ENCODE measurements at regions not wholly inside any gene's neighbourhood (a gene's known extent, or its start where the extent isn't known, plus 50 kb on each side); places are given as distances from the start of the nearest gene placed in this dataset.

- POLR2A ChIA-PET = no interaction called here
- no peaks in the 10 kb centered on the region for H3K9me3 Mint-ChIP-seq
- no peaks in the 10 kb centered on the region for H3K4me1 Mint-ChIP-seq
- no peak for ATAC-seq (ENCODE audit: low read depth)
- no peak for DNase-seq
- H3K36me3 Mint-ChIP-seq = no peaks in the 10 kb centered on the region
- H3K4me3 Mint-ChIP-seq = no peak overlapping the region
- peaks cover 3% of the 10 kb centered on the region for H3K27me3 Mint-ChIP-seq
- no peak overlapping the region for H3K27ac Mint-ChIP-seq
These were observed 819.8 kb downstream of the GATA3 start for GRCh38 chr10:8874268-8874667.

- DNase-seq = no peak
- H3K4me3 Mint-ChIP-seq = no peak overlapping the region
These were observed 820.5 kb downstream of the GATA3 start for GRCh38 chr10:8874972-8875371.

GRCh38 chr10:8876171-8876570 is 821.7 kb downstream of the GATA3 start:
- H3K27me3 Mint-ChIP-seq = peaks cover 3% of the 10 kb centered on the region
- POLR2A ChIA-PET = no interaction called here
- no peak for ATAC-seq (ENCODE audit: low read depth)
- no peak for DNase-seq
- H3K4me1 Mint-ChIP-seq = no peaks in the 10 kb centered on the region
- no peak overlapping the region for H3K4me3 Mint-ChIP-seq
- no peaks in the 10 kb centered on the region for H3K9me3 Mint-ChIP-seq
- H3K36me3 Mint-ChIP-seq = no peaks in the 10 kb centered on the region
- H3K27ac Mint-ChIP-seq = no peak overlapping the region

More at GRCh38 chr10:8874972-8875371, 820.5 kb downstream of the GATA3 start:
- Mint-ChIP-seq H3K4me1 (no peaks in the 10 kb centered on the region), H3K9me3 (no peaks in the 10 kb centered on the region), H3K36me3 (no peaks in the 10 kb centered on the region), H3K27ac (no peak overlapping the region), H3K27me3 (peaks cover 3% of the 10 kb centered on the region)
- no peak for ATAC-seq (ENCODE audit: low read depth)
- POLR2A ChIA-PET = no interaction called here

- no peak overlapping the region for H3K27ac Mint-ChIP-seq
- peaks cover 5% of the 10 kb centered on the region for H3K27me3 Mint-ChIP-seq
- H3K36me3 Mint-ChIP-seq = no peaks in the 10 kb centered on the region
- ATAC-seq (ENCODE audit: low read depth) = no peak
- POLR2A ChIA-PET = no interaction called here
- H3K4me1 Mint-ChIP-seq = peaks cover 6% of the 10 kb centered on the region
- no peak overlapping the region for H3K4me3 Mint-ChIP-seq
- peaks cover 3% of the 10 kb centered on the region for H3K9me3 Mint-ChIP-seq
- DNase-seq = no peak
These were observed 835.0 kb downstream of the GATA3 start for GRCh38 chr10:8889538-8889937.

GRCh38 chr10:8893102-8893501 is 838.6 kb downstream of the GATA3 start:
- H3K27me3 Mint-ChIP-seq = peaks cover 2% of the 10 kb centered on the region
- POLR2A ChIA-PET = no interaction called here
- peaks cover 5% of the 10 kb centered on the region for H3K9me3 Mint-ChIP-seq
- H3K4me3 Mint-ChIP-seq = no peak overlapping the region
- ATAC-seq (ENCODE audit: low read depth) (no peak), DNase-seq (no peak)
- peaks cover 6% of the 10 kb centered on the region for H3K4me1 Mint-ChIP-seq
- H3K27ac Mint-ChIP-seq = no peak overlapping the region
- H3K36me3 Mint-ChIP-seq = no peaks in the 10 kb centered on the region

- Mint-ChIP-seq H3K27me3 (peaks cover 1% of the 10 kb centered on the region), H3K27ac (no peak overlapping the region), H3K4me1 (peaks cover 6% of the 10 kb centered on the region), H3K9me3 (peaks cover 5% of the 10 kb centered on the region), H3K4me3 (no peak overlapping the region), H3K36me3 (no peaks in the 10 kb centered on the region)
- POLR2A ChIA-PET = no interaction called here
- DNase-seq (no peak), ATAC-seq (ENCODE audit: low read depth) (no peak)
These were observed 839.7 kb downstream of the GATA3 start for GRCh38 chr10:8894148-8894547.

- no peak for DNase-seq
- Mint-ChIP-seq H3K36me3 (no peaks in the 10 kb centered on the region), H3K4me3 (no peak overlapping the region), H3K9me3 (peaks cover 3% of the 10 kb centered on the region), H3K4me1 (peaks cover 6% of the 10 kb centered on the region), H3K27me3 (no peaks in the 10 kb centered on the region), H3K27ac (no peak overlapping the region)
- POLR2A ChIA-PET = no interaction called here
- ATAC-seq (ENCODE audit: low read depth) = no peak
These were observed 843.3 kb downstream of the GATA3 start for GRCh38 chr10:8897769-8898168.

GRCh38 chr10:8898745-8899330 is 844.4 kb downstream of the GATA3 start:
- Mint-ChIP-seq H3K27ac (no peak overlapping the region), H3K36me3 (no peaks in the 10 kb centered on the region), H3K4me3 (no peak overlapping the region), H3K4me1 (peaks cover under 1% of the 10 kb centered on the region), H3K9me3 (peaks cover 3% of the 10 kb centered on the region), H3K27me3 (no peaks in the 10 kb centered on the region)
- DNase-seq = no peak
- POLR2A ChIA-PET = no interaction called here
- no peak for ATAC-seq (ENCODE audit: low read depth)

- POLR2A ChIA-PET = no interaction called here
These were observed 848.4 kb downstream of the GATA3 start for GRCh38 chr10:8902926-8903325.

GRCh38 chr10:8908013-8908412 is 853.5 kb downstream of the GATA3 start:
- Mint-ChIP-seq H3K36me3 (no peaks in the 10 kb centered on the region), H3K9me3 (peaks cover 3% of the 10 kb centered on the region), H3K27me3 (no peaks in the 10 kb centered on the region), H3K4me3 (no peak overlapping the region), H3K4me1 (no peaks in the 10 kb centered on the region), H3K27ac (no peak overlapping the region)
- DNase-seq (no peak), ATAC-seq (ENCODE audit: low read depth) (no peak)
- POLR2A ChIA-PET = no interaction called here

More at GRCh38 chr10:8902926-8903325, 848.4 kb downstream of the GATA3 start:
- Mint-ChIP-seq H3K4me1 (no peaks in the 10 kb centered on the region), H3K36me3 (no peaks in the 10 kb centered on the region), H3K4me3 (no peak overlapping the region), H3K27ac (no peak overlapping the region), H3K27me3 (no peaks in the 10 kb centered on the region), H3K9me3 (peaks cover 2% of the 10 kb centered on the region)
- ATAC-seq (ENCODE audit: low read depth) (no peak), DNase-seq (no peak)

- no peaks in the 10 kb centered on the region for H3K27me3 Mint-ChIP-seq
- H3K4me1 Mint-ChIP-seq = no peaks in the 10 kb centered on the region
- H3K27ac Mint-ChIP-seq = no peak overlapping the region
- H3K9me3 Mint-ChIP-seq = peaks cover 5% of the 10 kb centered on the region
- H3K4me3 Mint-ChIP-seq = no peak overlapping the region
- H3K36me3 Mint-ChIP-seq = no peaks in the 10 kb centered on the region
- ATAC-seq (ENCODE audit: low read depth) = no peak
- DNase-seq = no peak
- POLR2A ChIA-PET = no interaction called here
These were observed 855.8 kb downstream of the GATA3 start for GRCh38 chr10:8910314-8910713.

- H3K9me3 Mint-ChIP-seq = peaks cover 6% of the 10 kb centered on the region
- no peaks in the 10 kb centered on the region for H3K4me1 Mint-ChIP-seq
- ATAC-seq (ENCODE audit: low read depth) = no peak
- no peak overlapping the region for H3K4me3 Mint-ChIP-seq
- no peak for DNase-seq
- no peaks in the 10 kb centered on the region for H3K27me3 Mint-ChIP-seq
- no peak overlapping the region for H3K27ac Mint-ChIP-seq
- no peaks in the 10 kb centered on the region for H3K36me3 Mint-ChIP-seq
- POLR2A ChIA-PET = no interaction called here
These were observed 856.5 kb downstream of the GATA3 start for GRCh38 chr10:8911032-8911431.

- H3K27me3 Mint-ChIP-seq = no peaks in the 10 kb centered on the region
- H3K27ac Mint-ChIP-seq = no peak overlapping the region
- DNase-seq (no peak), ATAC-seq (ENCODE audit: low read depth) (no peak)
- H3K36me3 Mint-ChIP-seq = no peaks in the 10 kb centered on the region
- peaks cover 6% of the 10 kb centered on the region for H3K9me3 Mint-ChIP-seq
- H3K4me1 Mint-ChIP-seq = no peaks in the 10 kb centered on the region
- POLR2A ChIA-PET = no interaction called here
- no peak overlapping the region for H3K4me3 Mint-ChIP-seq
These were observed 857.6 kb downstream of the GATA3 start for GRCh38 chr10:8912108-8912507.

- H3K36me3 Mint-ChIP-seq = no peaks in the 10 kb centered on the region
- no peak overlapping the region for H3K27ac Mint-ChIP-seq
- H3K9me3 Mint-ChIP-seq = peaks cover 6% of the 10 kb centered on the region
- no peak overlapping the region for H3K4me3 Mint-ChIP-seq
- DNase-seq (no peak), ATAC-seq (ENCODE audit: low read depth) (no peak)
- no peaks in the 10 kb centered on the region for H3K4me1 Mint-ChIP-seq
- no peaks in the 10 kb centered on the region for H3K27me3 Mint-ChIP-seq
- POLR2A ChIA-PET = no interaction called here
These were observed 859.2 kb downstream of the GATA3 start for GRCh38 chr10:8913720-8914119.

- Mint-ChIP-seq H3K9me3 (peaks cover 3% of the 10 kb centered on the region), H3K27ac (no peak overlapping the region), H3K27me3 (no peaks in the 10 kb centered on the region), H3K4me3 (no peak overlapping the region), H3K36me3 (no peaks in the 10 kb centered on the region), H3K4me1 (no peaks in the 10 kb centered on the region)
- ATAC-seq (ENCODE audit: low read depth) (no peak), DNase-seq (no peak)
- POLR2A ChIA-PET = no interaction called here
These were observed 864.8 kb downstream of the GATA3 start for GRCh38 chr10:8919280-8919679.

Data from activated naive CD8-positive, alpha-beta T cell treated with anti-CD3 and anti-CD28 coated beads, Interleukin-2, amount 10 ng/mL, durations not matched to agents 7 days and 5 days (primary cell).